H1 (cell line): ENCODE measurements at regions not wholly inside any gene's neighbourhood (a gene's known extent, or its start where the extent isn't known, plus 50 kb on each side); places are given as distances from the start of the nearest gene placed in this dataset.

Source experiments
- TAF7 ChIP-seq: optimal IDR thresholded peaks from 2 replicates; pipeline ENCODE3; 2011; ENCODE audit warnings: low read depth, mild to moderate bottlenecking, inconsistent platforms, low read length, moderate library complexity, borderline replicate concordance
- TF ChIP-seq, protein P1 (sequence below), 3 experiments: IDR thresholded peaks; 1 replicate in 2 of 3; 2 replicates in 1 of 3; pipeline versions ENCODE4 v1.5.1 to v1.6.1; 2011; ENCODE audit warnings: low read length in 3 of 3, mild to moderate bottlenecking in 3 of 3, inconsistent platforms in 2 of 3, low read depth in 1 of 3, moderate library complexity in 1 of 3; ENCODE audit not compliant: insufficient read depth in 1 of 3; ENCODE audit errors: control extremely low read depth in 1 of 3

DNA sequence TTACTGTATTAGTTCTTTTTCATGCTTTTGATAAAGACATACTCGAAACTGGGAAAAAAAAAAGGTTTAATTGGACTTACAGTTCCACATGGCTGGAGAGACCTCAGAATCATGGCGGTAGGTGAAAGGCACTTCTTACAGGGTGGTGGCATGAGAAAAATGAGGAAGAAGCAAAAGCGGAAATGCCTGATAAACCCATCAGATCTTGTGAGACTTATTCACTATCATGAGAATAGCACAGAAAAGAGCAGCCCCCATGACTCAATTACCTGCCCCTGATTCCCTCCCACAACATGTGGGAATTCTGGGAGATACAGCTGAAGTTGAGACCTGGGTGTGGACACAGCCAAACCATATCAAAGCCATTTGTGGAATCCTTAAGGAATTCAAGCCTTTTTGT lies 1238.9 kb downstream of the ADGRL3 start (continued):
- TF ChIP-seq TAF7: no peak
- TF ChIP-seq, protein P1, sequence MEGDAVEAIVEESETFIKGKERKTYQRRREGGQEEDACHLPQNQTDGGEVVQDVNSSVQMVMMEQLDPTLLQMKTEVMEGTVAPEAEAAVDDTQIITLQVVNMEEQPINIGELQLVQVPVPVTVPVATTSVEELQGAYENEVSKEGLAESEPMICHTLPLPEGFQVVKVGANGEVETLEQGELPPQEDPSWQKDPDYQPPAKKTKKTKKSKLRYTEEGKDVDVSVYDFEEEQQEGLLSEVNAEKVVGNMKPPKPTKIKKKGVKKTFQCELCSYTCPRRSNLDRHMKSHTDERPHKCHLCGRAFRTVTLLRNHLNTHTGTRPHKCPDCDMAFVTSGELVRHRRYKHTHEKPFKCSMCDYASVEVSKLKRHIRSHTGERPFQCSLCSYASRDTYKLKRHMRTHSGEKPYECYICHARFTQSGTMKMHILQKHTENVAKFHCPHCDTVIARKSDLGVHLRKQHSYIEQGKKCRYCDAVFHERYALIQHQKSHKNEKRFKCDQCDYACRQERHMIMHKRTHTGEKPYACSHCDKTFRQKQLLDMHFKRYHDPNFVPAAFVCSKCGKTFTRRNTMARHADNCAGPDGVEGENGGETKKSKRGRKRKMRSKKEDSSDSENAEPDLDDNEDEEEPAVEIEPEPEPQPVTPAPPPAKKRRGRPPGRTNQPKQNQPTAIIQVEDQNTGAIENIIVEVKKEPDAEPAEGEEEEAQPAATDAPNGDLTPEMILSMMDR (IDR thresholded peaks at IDR 0.05; ENCODE audit: control extremely low read depth in 1 of 3, insufficient read depth in 1 of 3, low read depth in 1 of 3, low read length in 3 of 3): no peak
- TF ChIP-seq, all 59 proteins: peak for 0
